WERI-Rb-1 (cell line): ENCODE measurements at regions not wholly inside any gene's neighbourhood (a gene's known extent, or its start where the extent isn't known, plus 50 kb on each side); places are given as distances from the start of the nearest gene placed in this dataset.
"Not testable (repeated sequence)": the region's sequence is repeated elsewhere in the genome, so short reads cannot be mapped to it uniquely, and the experiment has no call there.

Experiments used
- DNase-seq: peaks from one replicate; pipeline ENCODE4 v3.0.0-alpha.2; 2020
- H3K27ac ChIP-seq: fragments of 250-450 bp; sonication (Bioruptor Pico); 2 replicates; pipeline ENCODE4 v1.5.1; 2020; ENCODE audit warnings: mild to moderate bottlenecking, moderate library complexity
- H3K27me3 ChIP-seq: fragments of 250-450 bp; sonication (Bioruptor Pico); 2 replicates; pipeline ENCODE4 v1.5.1; 2021; ENCODE audit warnings: mild to moderate bottlenecking, low read depth, moderate library complexity; ENCODE audit not compliant: insufficient read depth, severe bottlenecking
- H3K36me3 ChIP-seq: fragments of 250-450 bp; sonication (Bioruptor Pico); 2 replicates; pipeline ENCODE4 v1.5.1; 2020; ENCODE audit warnings: mild to moderate bottlenecking, moderate library complexity
- H3K4me3 ChIP-seq: 2 replicates; pipeline ENCODE4 v1.5.1; 2011; ENCODE audit warnings: low read depth, mild to moderate bottlenecking, control low read depth, low read length
- H3K9me3 ChIP-seq: fragments of 250-450 bp; sonication (Bioruptor Pico); 2 replicates; pipeline ENCODE4 v1.5.1; 2021; ENCODE audit warnings: mild to moderate bottlenecking, moderate library complexity; ENCODE audit not compliant: severe bottlenecking
- TF ChIP-seq, protein P1 (sequence below): IDR thresholded peaks from 2 replicates; pipeline ENCODE4 v1.5.1; 2011; ENCODE audit warnings: low read depth, mild to moderate bottlenecking, control low read depth, inconsistent platforms, low read length

DNA sequence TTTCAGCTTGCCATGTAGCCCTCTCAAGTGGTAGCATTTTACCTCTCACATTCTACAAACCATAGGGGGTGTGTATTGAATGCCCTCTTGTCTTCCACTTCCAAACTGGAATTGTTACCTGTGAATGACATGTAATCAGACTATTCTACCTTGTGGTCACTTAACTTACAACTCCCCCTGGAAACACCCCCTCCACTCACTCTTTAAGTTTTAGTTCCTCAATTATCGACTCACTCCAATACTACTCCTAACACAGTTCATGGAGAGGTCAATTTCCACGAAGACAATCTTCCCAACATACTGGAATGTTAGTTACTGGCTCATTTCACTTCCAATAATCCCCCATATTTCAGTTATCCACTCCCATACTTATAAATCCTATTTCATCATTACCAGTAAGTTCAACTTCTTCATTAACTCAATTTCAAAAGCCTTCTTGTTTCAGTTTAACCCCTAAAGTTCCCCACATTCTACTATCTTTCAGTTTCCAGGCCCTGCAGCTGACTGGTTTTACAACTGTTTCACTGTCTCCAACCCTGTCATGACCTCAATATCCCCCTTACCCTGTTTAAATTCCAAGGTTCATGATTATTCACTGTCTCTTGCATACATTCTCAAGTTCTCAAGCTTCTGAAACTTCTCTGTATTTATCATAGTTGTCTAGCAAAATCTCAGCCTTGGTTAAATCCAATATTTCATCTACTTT lies 92.5 kb downstream of the C11orf87 start:
- no peaks in the 10 kb centered on the region for H3K36me3 ChIP-seq
- no peak for DNase-seq
- H3K27ac ChIP-seq = no peak overlapping the region
- H3K4me3 ChIP-seq = no peak overlapping the region
- no peaks in the 10 kb centered on the region for H3K27me3 ChIP-seq
- TF ChIP-seq, protein P1, sequence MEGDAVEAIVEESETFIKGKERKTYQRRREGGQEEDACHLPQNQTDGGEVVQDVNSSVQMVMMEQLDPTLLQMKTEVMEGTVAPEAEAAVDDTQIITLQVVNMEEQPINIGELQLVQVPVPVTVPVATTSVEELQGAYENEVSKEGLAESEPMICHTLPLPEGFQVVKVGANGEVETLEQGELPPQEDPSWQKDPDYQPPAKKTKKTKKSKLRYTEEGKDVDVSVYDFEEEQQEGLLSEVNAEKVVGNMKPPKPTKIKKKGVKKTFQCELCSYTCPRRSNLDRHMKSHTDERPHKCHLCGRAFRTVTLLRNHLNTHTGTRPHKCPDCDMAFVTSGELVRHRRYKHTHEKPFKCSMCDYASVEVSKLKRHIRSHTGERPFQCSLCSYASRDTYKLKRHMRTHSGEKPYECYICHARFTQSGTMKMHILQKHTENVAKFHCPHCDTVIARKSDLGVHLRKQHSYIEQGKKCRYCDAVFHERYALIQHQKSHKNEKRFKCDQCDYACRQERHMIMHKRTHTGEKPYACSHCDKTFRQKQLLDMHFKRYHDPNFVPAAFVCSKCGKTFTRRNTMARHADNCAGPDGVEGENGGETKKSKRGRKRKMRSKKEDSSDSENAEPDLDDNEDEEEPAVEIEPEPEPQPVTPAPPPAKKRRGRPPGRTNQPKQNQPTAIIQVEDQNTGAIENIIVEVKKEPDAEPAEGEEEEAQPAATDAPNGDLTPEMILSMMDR = no peak
- no peaks in the 10 kb centered on the region for H3K9me3 ChIP-seq

DNA sequence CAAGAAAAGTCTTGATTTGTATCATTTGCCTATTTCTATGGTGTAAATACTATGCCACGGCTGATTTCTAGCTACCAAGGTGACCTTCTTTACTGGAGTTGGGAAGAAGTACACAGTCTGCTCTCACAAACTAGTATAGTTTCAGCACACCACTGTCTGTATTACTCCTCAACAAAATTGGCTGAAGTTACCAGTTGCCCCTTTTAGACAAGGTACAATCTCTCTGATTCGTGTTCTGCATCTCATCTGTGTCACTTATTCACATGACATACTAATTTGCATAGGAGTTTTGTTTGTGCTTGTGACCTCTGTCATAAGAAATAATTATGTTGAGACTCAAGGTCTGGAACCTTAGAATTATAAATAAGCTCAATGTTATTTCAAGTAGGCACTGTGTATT lies 97.3 kb downstream of the C11orf87 start:
- TF ChIP-seq, protein P1 = no peak
- no peaks in the 10 kb centered on the region for H3K36me3 ChIP-seq
- DNase-seq = no peak
- no peak overlapping the region for H3K4me3 ChIP-seq
- H3K27ac ChIP-seq = no peak overlapping the region
- no peaks in the 10 kb centered on the region for H3K9me3 ChIP-seq
- H3K27me3 ChIP-seq = no peaks in the 10 kb centered on the region

DNA sequence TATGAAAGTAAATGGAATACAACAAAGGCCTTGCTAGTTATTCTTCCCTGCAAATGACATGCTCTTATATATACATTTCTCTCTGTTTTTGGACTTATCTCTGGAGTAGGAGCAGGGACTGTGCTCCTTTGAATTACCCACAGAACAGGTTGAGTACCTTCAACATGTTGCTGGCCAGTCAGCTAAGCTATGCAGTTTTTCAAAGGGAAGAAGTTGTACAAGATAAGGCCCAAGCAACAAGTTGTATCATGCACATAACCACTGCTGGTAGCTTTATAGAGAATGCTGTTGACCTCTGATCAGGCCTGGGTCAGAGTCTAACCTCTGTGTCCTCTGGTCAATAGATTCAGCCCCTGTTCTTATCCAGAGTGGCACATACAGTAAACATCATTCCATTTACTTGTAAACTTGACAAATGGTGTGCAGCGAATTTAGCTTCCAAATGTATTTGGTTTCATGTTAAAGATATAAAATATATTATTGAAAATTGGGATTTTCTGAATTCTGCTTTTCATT lies 99.6 kb downstream of the C11orf87 start:
- no peak for DNase-seq
- H3K36me3 ChIP-seq = no peaks in the 10 kb centered on the region
- no peak overlapping the region for H3K4me3 ChIP-seq
- H3K27me3 ChIP-seq = no peaks in the 10 kb centered on the region
- TF ChIP-seq, protein P1 = no peak
- no peaks in the 10 kb centered on the region for H3K9me3 ChIP-seq
- H3K27ac ChIP-seq = no peak overlapping the region

DNA sequence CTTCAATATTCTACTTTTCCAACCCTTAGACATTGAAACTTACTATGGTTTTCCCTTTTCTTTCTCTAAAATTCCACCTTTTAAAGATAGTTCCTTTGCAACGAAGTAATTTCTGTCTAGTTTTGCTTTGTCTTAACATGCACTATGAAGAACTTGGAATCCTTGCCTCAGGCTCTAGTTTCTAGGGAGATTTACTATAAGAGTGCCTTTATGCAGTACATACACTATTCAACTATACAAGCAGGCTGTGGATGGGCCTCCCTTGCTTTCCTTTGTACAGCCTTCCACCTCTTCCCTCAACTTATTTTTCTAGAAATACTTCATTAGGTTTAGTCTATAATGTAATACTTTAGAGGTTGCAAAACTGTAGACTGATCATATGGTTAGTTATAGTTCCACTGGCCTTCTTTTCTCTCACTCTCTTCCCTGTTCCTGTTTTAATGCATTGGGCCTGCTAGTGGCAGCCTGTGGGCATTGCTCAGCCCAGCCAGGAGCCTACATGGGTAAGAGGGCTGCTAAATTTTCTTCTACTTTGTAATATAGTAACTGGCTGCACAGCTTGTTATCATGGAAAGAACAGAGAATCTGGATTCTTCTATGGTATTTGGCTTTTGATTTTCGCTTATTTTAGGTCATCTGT lies 100.2 kb downstream of the C11orf87 start:
- TF ChIP-seq, protein P1 = no peak

DNA sequence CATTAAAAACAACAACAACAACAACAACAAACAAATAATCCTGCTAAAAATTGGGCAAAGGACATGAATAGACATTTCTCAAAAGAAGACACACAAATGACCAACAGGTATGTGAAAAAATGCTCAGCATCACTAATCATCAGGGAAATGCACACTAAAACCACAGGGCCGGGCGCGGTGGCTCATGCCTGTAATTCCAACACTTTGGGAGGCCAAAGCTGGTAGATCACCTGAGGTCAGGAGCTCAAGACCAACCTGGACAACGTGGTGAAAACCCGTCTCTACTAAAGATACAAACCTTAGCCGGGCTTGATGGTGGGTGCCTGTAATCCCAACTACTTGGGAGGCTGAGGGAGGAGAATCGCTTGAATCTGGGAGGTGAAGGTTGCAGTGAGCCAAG lies 103.6 kb downstream of the C11orf87 start:
- H3K27ac ChIP-seq, H3K27me3 ChIP-seq: not testable (repeated sequence)

More for the DNA sequence above, 100.2 kb downstream of the C11orf87 start:
- no peaks in the 10 kb centered on the region for H3K9me3 ChIP-seq
- DNase-seq = no peak
- no peaks in the 10 kb centered on the region for H3K36me3 ChIP-seq
- H3K4me3 ChIP-seq = no peak overlapping the region
- H3K27me3 ChIP-seq = no peaks in the 10 kb centered on the region
- H3K27ac ChIP-seq = no peak overlapping the region

DNA sequence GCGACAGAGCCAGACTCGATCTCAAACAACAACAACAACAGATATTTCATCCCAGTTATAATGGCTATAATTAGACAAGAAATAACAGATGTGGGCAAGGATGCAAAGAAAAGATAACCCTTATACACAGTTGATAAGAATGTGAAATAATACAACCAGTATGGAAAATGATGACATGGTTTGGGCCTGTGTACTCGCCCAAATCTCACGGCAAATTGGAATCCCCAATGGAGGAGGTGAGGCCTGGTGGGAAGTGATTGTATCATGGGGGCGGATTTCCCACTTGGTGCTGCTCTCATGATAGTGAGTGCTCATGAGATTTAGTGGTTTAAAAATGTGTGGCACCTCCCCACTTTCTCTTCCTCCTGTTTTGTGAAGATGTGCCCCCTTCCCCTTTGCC lies 104.1 kb downstream of the C11orf87 start:
- no peaks in the 10 kb centered on the region for H3K36me3 ChIP-seq
- H3K4me3 ChIP-seq = no peak overlapping the region
- no peak for DNase-seq
- H3K27me3 ChIP-seq = no peaks in the 10 kb centered on the region
- TF ChIP-seq, protein P1 = no peak
- H3K9me3 ChIP-seq = no peaks in the 10 kb centered on the region
- no peak overlapping the region for H3K27ac ChIP-seq

More for the DNA sequence above, 103.6 kb downstream of the C11orf87 start:
- not testable (repeated sequence) for H3K4me3 ChIP-seq, H3K36me3 ChIP-seq, H3K9me3 ChIP-seq, DNase-seq
